D721Med (cell line): ENCODE measurements at regions not wholly inside any gene's neighbourhood (a gene's known extent, or its start where the extent isn't known, plus 50 kb on each side); places are given as distances from the start of the nearest gene placed in this dataset.

Experiments
- DNase-seq: peaks from one replicate; pipeline ENCODE4 v3.0.0; 2011; ENCODE audit warnings: low spot score; ENCODE audit not compliant: insufficient read length
- FAIRE-seq: peaks from 2 replicates; lab custom pipeline; 2011; peaks lifted over from hg19 to GRCh38; lab: Jason Lieb, UNC
- CTCF ChIP-seq: IDR thresholded peaks from 2 replicates; pipeline ENCODE4 v1.5.1; 2012; ENCODE audit warnings: mild to moderate bottlenecking, control low read depth; ENCODE audit not compliant: insufficient read depth; ENCODE audit errors: missing control alignments

- no peak for FAIRE-seq
- peak; percentile 76 for TF ChIP-seq CTCF
- DNase-seq = no peak
These were observed 256.4 kb upstream of the MCTP2 start for GRCh38 chr15:93974804-93975481.

- TF ChIP-seq CTCF = no peak
- DNase-seq = no peak
- no peak for FAIRE-seq
These were observed 258.1 kb upstream of the MCTP2 start for GRCh38 chr15:93973287-93973686.

- no peak for FAIRE-seq
- DNase-seq = no peak
- TF ChIP-seq CTCF = no peak
These were observed 262.6 kb upstream of the MCTP2 start for GRCh38 chr15:93968773-93969172.

GRCh38 chr15:93965304-93965908 lies 266.0 kb upstream of the MCTP2 start:
- no peak for DNase-seq
- no peak for TF ChIP-seq CTCF
- no peak for FAIRE-seq

GRCh38 chr15:93954985-93955571 lies 276.3 kb upstream of the MCTP2 start:
- TF ChIP-seq CTCF = no peak
- DNase-seq = no peak
- FAIRE-seq = no peak

GRCh38 chr15:93948726-93949125 lies 282.6 kb upstream of the MCTP2 start:
- TF ChIP-seq CTCF = no peak
- DNase-seq (no peak), FAIRE-seq (no peak)

- no peak for DNase-seq
- no peak for FAIRE-seq
These were observed 287.8 kb upstream of the MCTP2 start for GRCh38 chr15:93943586-93943985.

More at GRCh38 chr15:93943586-93943985, 287.8 kb upstream of the MCTP2 start:
- no peak for TF ChIP-seq CTCF
